MM.1S (cell line): ENCODE measurements at regions not wholly inside any gene's neighbourhood (a gene's known extent, or its start where the extent isn't known, plus 50 kb on each side); places are given as distances from the start of the nearest gene placed in this dataset.
"Not testable (repeated sequence)": the region's sequence is repeated elsewhere in the genome, so short reads cannot be mapped to it uniquely, and the experiment has no call there.

ENCODE experiments used
- DNase-seq: peaks from one replicate; pipeline ENCODE4 v3.0.0-alpha.2; 2015
- H2AFZ ChIP-seq: fragments of 300-600 bp; sonication (generic); 2 replicates; pipeline ENCODE4 v1.6.0; 2016; ENCODE audit warnings: antibody characterized with exemption, low read length
- H3F3A ChIP-seq: fragments of 300-600 bp; sonication (generic); 2 replicates; pipeline ENCODE4 v1.6.1; 2016; ENCODE audit warnings: mild to moderate bottlenecking, antibody characterized with exemption, low read length, moderate library complexity, mixed read lengths; ENCODE audit not compliant: insufficient read depth
- H3K27ac ChIP-seq: fragments of 300-600 bp; sonication (generic); 2 replicates; pipeline ENCODE4 v1.5.1; 2016; ENCODE audit warnings: mild to moderate bottlenecking, low read length
- H3K27me3 ChIP-seq: fragments of 300-600 bp; sonication (generic); replicated peaks from 2 replicates; pipeline ENCODE4 v1.6.0; 2016; ENCODE audit warnings: low read length; ENCODE audit not compliant: insufficient read depth
- H3K36me3 ChIP-seq: fragments of 300-600 bp; sonication (generic); replicated peaks from 2 replicates; pipeline ENCODE4 v1.6.1; 2016; ENCODE audit warnings: mild to moderate bottlenecking, low read length, mixed read lengths; ENCODE audit not compliant: insufficient read depth
- H3K4me1 ChIP-seq: fragments of 300-600 bp; sonication (generic); 2 replicates; pipeline ENCODE4 v1.6.1; 2016; ENCODE audit warnings: low read length, mixed read lengths
- H3K4me2 ChIP-seq: fragments of 300-600 bp; sonication (generic); 2 replicates; pipeline ENCODE4 v1.6.0; 2016; ENCODE audit warnings: low read depth, low read length
- H3K4me3 ChIP-seq: fragments of 300-600 bp; sonication (generic); 2 replicates; pipeline ENCODE4 v1.5.1; 2016; ENCODE audit warnings: low read length, mixed read lengths
- H3K79me2 ChIP-seq: fragments of 300-600 bp; sonication (generic); 2 replicates; pipeline ENCODE4 v1.6.1; 2016; ENCODE audit warnings: mixed run types, low read length, mixed read lengths
- H3K9ac ChIP-seq: fragments of 300-600 bp; sonication (generic); 2 replicates; pipeline ENCODE4 v1.6.1; 2016; ENCODE audit warnings: low read length, mixed read lengths
- H3K9me2 ChIP-seq: fragments of 300-600 bp; sonication (generic); replicated peaks from 2 replicates; pipeline ENCODE4 v1.6.1; 2016; ENCODE audit warnings: mild to moderate bottlenecking, low read length, mixed read lengths; ENCODE audit not compliant: insufficient read depth
- H3K9me3 ChIP-seq: fragments of 300-600 bp; sonication (generic); replicated peaks from 2 replicates; pipeline ENCODE4 v1.6.1; 2016; ENCODE audit warnings: mild to moderate bottlenecking, low read length, mixed read lengths; ENCODE audit not compliant: insufficient read depth
- H4K20me1 ChIP-seq: fragments of 300-600 bp; sonication (generic); 2 replicates; pipeline ENCODE4 v1.6.1; 2016; ENCODE audit warnings: mild to moderate bottlenecking, low read length, moderate library complexity, mixed read lengths; ENCODE audit not compliant: insufficient read depth

DNA sequence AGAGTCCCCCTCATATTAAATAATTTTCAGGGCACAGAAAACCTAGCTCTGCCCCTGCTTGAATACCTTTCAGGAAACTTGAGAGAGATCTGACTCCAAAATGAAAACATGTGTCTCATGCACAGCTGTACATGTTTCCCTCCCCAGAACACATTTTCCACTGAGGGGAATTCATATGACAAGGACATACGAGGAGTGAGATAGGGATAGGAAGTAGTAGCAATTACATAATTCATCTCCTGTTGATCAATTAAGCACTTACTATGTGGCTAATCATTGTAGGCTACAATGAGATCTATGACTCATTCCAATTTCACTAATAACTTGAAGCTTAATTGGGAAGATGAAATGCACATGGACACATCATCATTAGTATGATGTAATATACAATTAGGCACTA is 302.1 kb downstream of the PCDH11X start:
- not testable (repeated sequence) for H3K9ac ChIP-seq, H3K79me2 ChIP-seq, H3K27me3 ChIP-seq, H2AFZ ChIP-seq, H4K20me1 ChIP-seq, H3K27ac ChIP-seq, H3K4me3 ChIP-seq, DNase-seq, H3F3A ChIP-seq, H3K4me1 ChIP-seq, H3K9me3 ChIP-seq, H3K36me3 ChIP-seq, H3K9me2 ChIP-seq, H3K4me2 ChIP-seq

DNA sequence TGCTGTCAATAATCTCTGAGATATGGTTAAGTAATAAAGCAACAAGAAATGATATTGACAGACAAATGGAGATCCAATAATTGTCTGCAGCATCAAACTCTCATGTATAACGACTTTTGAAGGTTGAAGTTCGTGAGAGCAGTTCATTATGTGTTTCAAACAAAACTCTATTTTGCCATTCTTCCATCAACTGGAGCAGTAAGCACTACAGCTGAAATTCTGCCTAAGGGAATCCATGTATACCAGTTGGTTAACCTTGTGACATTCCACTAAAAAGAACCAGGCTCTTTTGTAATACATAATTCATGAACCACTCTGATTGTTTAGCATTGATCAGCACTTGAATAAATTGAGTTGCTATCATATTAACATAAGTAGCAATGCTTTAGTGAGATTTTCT is 311.6 kb downstream of the PCDH11X start:
- not testable (repeated sequence) for H2AFZ ChIP-seq, H3F3A ChIP-seq, H4K20me1 ChIP-seq, H3K9me2 ChIP-seq, H3K4me1 ChIP-seq, H3K9ac ChIP-seq, H3K36me3 ChIP-seq, H3K4me3 ChIP-seq, H3K79me2 ChIP-seq, H3K4me2 ChIP-seq, H3K27ac ChIP-seq, H3K27me3 ChIP-seq, DNase-seq, H3K9me3 ChIP-seq

DNA sequence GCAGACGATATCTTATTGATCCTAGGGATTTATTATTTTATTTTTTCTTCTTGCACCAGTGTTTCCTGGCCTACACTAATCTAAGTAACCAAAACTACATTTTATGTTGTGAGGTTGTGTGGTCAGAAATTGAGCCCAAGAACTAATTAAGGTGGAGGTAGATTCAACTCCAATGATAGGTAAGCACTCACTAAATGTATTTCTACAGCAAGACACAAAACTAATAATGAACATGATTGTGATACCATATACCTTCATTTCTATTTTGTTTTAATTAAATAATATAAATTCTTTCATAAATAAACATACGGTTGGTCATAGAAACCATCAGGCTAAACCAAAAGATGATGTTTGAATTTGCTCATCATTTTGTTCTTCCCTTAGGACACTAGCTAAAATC is 319.0 kb downstream of the PCDH11X start:
- H3K9me3 ChIP-seq, H3K79me2 ChIP-seq, H3F3A ChIP-seq, H3K9me2 ChIP-seq, H3K36me3 ChIP-seq, H3K9ac ChIP-seq, H3K4me1 ChIP-seq, H3K4me2 ChIP-seq, H3K4me3 ChIP-seq, H3K27ac ChIP-seq, H2AFZ ChIP-seq, H3K27me3 ChIP-seq, H4K20me1 ChIP-seq, DNase-seq: not testable (repeated sequence)

DNA sequence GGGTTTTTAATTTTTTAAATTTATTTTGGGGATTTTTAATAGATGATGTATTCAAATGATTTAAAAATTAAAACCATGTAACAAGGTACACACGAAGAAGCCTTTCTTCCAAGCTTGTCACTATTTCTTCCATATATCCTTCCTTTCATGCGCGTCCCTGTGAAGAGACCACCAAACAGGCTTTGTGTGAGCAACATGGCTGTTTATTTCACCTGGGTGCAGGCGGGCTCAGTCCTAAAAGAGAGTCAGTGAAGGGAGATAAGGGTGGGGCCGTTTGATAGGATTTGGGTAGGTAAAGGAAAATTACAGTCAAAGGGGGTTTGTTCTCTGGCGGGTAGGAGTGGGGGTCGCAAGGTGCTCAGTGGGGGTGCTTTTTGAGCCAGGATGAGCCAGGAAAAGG is 320.9 kb downstream of the PCDH11X start:
- H3K9me3 ChIP-seq, result not testable (repeated sequence)

DNA sequence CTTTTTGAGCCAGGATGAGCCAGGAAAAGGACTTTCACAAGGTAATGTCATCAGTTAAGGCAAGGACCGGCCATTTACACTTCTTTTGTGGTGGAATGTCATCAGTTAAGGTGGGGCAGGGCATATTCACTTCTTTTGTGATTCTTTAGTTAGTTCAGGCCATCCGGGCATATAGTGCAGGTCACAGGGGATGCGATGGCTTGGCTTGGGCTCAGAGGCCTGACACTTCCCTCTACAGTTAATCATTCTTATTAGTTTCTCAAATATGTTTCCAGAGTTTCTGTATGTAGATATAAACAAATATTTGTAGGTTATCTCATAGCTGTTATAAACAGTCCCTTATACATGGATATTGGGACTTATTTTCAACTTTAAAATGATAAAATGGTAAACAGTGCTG is 326.5 kb downstream of the PCDH11X start:
- H3F3A ChIP-seq, H3K9me2 ChIP-seq, H3K4me1 ChIP-seq, H2AFZ ChIP-seq, H3K27ac ChIP-seq, DNase-seq, H3K79me2 ChIP-seq, H3K9ac ChIP-seq, H3K9me3 ChIP-seq, H3K36me3 ChIP-seq, H3K4me2 ChIP-seq, H3K27me3 ChIP-seq, H3K4me3 ChIP-seq, H4K20me1 ChIP-seq: not testable (repeated sequence)

More for the DNA sequence above, 320.9 kb downstream of the PCDH11X start:
- not testable (repeated sequence) for H2AFZ ChIP-seq, H3K4me3 ChIP-seq, H3K4me2 ChIP-seq, H3K9ac ChIP-seq, H3K4me1 ChIP-seq, H3K27me3 ChIP-seq, H3K27ac ChIP-seq, H3K79me2 ChIP-seq, DNase-seq, H3K9me2 ChIP-seq, H3K36me3 ChIP-seq, H3F3A ChIP-seq, H4K20me1 ChIP-seq

DNA sequence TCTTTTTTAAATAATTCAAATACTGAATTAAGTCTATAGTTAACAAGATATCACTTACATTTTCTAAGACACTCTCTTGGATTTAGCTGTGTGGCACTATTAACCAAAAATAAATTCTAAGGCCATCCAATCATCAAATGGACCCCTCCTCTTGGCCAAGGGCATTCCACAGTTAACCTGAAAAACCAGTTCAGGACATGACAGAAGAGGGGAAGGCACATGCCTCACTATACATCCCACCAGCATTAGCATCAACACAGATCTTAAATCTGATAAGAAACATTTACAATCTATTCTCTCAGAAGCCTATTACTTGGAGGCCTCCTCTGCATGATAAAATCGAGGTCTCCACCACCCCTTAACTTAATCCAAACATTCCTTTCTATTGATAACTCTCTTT is 327.5 kb downstream of the PCDH11X start:
- not testable (repeated sequence) for H3K4me3 ChIP-seq, H3K27me3 ChIP-seq, H3K27ac ChIP-seq, H3K79me2 ChIP-seq, H3K9me2 ChIP-seq, H4K20me1 ChIP-seq, H3K9me3 ChIP-seq, DNase-seq, H3K4me2 ChIP-seq, H3K9ac ChIP-seq, H2AFZ ChIP-seq, H3K36me3 ChIP-seq, H3F3A ChIP-seq, H3K4me1 ChIP-seq

DNA sequence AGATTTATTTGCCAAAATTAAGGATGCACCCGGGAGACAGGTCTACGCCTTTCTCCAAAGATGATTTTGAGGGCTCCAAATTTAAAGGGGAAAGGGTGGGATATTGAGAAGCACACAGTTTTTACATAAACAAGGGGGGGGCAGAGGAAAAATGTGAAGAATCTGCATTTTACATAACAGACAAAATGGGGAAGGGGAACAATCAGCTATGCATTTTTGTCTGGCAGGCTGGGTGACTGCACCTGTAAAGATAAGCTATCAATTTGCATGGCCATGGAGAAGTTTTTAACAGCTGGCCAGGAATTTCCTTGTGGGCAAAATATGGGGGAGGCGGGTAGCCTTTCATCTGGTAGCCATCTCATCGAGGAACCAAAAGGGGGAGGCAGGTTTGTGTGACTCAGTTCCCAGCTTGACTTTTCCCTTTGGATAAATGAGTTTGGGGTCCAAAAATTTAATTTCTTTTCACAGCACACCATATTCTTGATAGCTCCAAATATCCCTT is 331.3 kb downstream of the PCDH11X start:
- H3K9me3 ChIP-seq, H3F3A ChIP-seq, H3K4me3 ChIP-seq, H3K27ac ChIP-seq, H3K9ac ChIP-seq, H3K4me2 ChIP-seq, DNase-seq, H3K4me1 ChIP-seq, H3K27me3 ChIP-seq, H3K9me2 ChIP-seq, H2AFZ ChIP-seq, H4K20me1 ChIP-seq, H3K79me2 ChIP-seq, H3K36me3 ChIP-seq: not testable (repeated sequence)

DNA sequence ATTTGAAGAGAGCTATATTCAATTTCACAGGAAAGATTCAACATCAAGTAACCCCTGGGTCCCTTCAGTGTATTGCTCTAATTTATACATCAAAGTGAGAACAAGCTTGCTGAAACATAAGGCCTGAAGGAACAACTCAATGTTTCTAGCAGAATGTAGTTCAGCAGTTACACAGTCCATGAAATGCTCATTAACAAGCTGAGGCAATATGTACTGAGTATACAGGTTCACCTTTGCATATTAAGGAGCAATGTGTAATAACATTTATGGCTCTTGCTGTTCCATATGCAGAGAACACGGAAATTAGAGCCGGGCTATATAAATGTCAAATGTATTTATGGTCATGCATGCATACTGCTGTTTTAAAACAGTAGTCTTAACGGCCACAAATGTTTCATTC is 338.5 kb downstream of the PCDH11X start:
- H3K4me1 ChIP-seq, H4K20me1 ChIP-seq, H3F3A ChIP-seq, H3K9me2 ChIP-seq, H3K9me3 ChIP-seq, H3K4me3 ChIP-seq, H3K4me2 ChIP-seq, H3K27ac ChIP-seq, H3K79me2 ChIP-seq, H3K9ac ChIP-seq, H3K27me3 ChIP-seq, H3K36me3 ChIP-seq, DNase-seq, H2AFZ ChIP-seq: not testable (repeated sequence)
